ENCODE measurements at regions not wholly inside any gene's neighbourhood (a gene's known extent, or its start where the extent isn't known, plus 50 kb on each side); places are given as distances from the start of the nearest gene placed in this dataset.

DNA sequence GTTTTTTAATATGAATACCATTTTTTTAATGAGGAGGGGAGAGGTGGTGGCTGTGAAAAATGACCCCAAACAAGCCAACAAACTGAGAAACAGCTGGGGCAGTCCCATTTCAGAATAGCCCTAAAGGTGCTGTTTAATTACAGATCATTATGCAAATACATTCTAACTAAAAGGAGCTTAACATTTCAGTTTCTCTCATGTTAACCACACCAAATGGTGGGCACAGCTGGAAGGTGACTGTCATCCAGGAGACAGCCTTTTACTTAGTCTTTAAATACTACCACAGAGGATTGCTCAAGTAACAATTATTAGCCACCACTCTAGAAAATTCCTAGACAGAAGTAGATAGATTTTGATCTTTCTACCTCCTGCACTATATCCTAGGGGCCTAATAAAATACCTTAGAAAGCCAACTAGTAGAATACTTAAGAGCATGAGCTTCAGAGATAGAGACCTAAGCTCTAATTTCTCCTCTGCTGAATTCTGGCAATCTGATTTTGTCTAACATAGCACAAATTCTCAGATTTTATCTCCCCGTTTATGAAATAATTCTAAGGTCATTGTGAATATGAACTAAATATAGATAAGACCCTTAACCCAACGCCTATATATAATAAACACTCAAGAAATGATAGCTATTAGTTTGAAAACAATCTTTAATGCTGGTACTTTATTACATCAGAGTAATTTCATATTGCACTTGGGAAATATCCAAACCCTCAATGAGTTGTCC is 615.1 kb upstream of the NRSN1 start:
- no peak overlapping the region for H3K27ac ChIP-seq
- H3K9me3 ChIP-seq: no peaks in the 10 kb centered on the region
- H3K27me3 ChIP-seq: no peaks in the 10 kb centered on the region
- H3K36me3 ChIP-seq: no peaks in the 10 kb centered on the region
- TF ChIP-seq, protein P1, sequence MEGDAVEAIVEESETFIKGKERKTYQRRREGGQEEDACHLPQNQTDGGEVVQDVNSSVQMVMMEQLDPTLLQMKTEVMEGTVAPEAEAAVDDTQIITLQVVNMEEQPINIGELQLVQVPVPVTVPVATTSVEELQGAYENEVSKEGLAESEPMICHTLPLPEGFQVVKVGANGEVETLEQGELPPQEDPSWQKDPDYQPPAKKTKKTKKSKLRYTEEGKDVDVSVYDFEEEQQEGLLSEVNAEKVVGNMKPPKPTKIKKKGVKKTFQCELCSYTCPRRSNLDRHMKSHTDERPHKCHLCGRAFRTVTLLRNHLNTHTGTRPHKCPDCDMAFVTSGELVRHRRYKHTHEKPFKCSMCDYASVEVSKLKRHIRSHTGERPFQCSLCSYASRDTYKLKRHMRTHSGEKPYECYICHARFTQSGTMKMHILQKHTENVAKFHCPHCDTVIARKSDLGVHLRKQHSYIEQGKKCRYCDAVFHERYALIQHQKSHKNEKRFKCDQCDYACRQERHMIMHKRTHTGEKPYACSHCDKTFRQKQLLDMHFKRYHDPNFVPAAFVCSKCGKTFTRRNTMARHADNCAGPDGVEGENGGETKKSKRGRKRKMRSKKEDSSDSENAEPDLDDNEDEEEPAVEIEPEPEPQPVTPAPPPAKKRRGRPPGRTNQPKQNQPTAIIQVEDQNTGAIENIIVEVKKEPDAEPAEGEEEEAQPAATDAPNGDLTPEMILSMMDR (IDR thresholded peaks at IDR 0.05): no peak
- no peak for TF ChIP-seq POLR2A (IDR thresholded peaks at IDR 0.05)
- ATAC-seq (no peak), DNase-seq (no peak)
- no peak overlapping the region for H3K4me3 ChIP-seq
- H3K4me1 ChIP-seq: no peaks in the 10 kb centered on the region
- intact Hi-C loops (cut with DNase I): no loop called here
- 52% methylated on average over 2 of the region's 2 CpGs for WGBS (ENCODE audit: insufficient coverage, low coverage, low lambda C conversion rate, missing lambda C conversion rate)

DNA sequence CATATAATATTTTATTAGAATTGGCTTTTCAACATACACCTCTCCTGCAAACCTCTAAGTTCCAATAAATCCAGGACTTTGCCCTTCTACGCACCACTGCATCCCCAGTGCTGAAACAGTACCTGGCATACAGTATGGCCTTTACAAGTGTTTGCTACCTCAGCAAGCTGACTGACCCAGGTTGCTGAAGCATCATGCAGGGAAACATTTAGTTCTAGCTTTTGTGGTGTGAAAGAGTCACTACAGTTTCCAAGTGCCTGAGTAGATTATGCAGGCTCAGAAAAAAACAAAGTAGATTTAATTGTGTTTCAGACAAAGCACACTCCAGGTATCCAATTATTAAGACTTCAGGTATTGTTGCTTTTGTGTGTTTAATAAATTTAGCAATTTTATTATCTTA is 614.2 kb upstream of the NRSN1 start:
- Histone ChIP-seq H3K4me1 (no peaks in the 10 kb centered on the region), H3K4me3 (no peak overlapping the region), H3K36me3 (no peaks in the 10 kb centered on the region), H3K27ac (no peak overlapping the region), H3K27me3 (no peaks in the 10 kb centered on the region), H3K9me3 (no peaks in the 10 kb centered on the region)
- TF ChIP-seq, protein P1 (IDR thresholded peaks at IDR 0.05): no peak
- 94% methylated on average over 1 of the region's 1 CpG for WGBS (ENCODE audit: insufficient coverage, low coverage, low lambda C conversion rate, missing lambda C conversion rate)
- no peak for ATAC-seq
- no peak for DNase-seq
- intact Hi-C loops (cut with DNase I): no loop called here

DNA sequence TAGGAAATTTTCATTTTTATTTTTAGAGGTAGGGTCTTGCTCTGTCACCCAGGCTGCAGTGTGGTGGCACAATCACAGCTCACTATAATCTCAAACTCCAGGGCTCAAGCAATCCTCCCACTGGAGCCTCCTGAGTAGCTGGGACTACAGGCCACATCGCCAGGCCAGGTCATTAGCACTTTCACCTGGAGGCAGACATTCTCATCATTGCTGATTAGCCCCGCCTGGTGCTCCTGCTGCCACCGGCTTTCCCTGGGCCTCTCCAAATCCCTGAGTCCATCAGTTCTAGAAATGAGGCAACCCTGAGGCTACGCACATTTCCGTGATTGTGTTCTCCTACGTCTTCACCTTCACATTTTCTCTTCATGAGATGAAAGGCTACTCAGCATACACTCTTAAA is 607.7 kb upstream of the NRSN1 start:
- H3K4me3 ChIP-seq: no peak overlapping the region
- no peaks in the 10 kb centered on the region for H3K27me3 ChIP-seq
- intact Hi-C loops (cut with DNase I): no loop called here
- no peak overlapping the region for H3K27ac ChIP-seq
- no peaks in the 10 kb centered on the region for H3K4me1 ChIP-seq
- H3K9me3 ChIP-seq: no peaks in the 10 kb centered on the region
- 75% methylated on average over 5 of the region's 6 CpGs for WGBS (ENCODE audit: insufficient coverage, low coverage, low lambda C conversion rate, missing lambda C conversion rate)
- TF ChIP-seq POLR2A (IDR thresholded peaks at IDR 0.05): no peak
- TF ChIP-seq, protein P1 (IDR thresholded peaks at IDR 0.05): no peak
- DNase-seq (no peak), ATAC-seq (no peak)
- H3K36me3 ChIP-seq: no peaks in the 10 kb centered on the region

DNA sequence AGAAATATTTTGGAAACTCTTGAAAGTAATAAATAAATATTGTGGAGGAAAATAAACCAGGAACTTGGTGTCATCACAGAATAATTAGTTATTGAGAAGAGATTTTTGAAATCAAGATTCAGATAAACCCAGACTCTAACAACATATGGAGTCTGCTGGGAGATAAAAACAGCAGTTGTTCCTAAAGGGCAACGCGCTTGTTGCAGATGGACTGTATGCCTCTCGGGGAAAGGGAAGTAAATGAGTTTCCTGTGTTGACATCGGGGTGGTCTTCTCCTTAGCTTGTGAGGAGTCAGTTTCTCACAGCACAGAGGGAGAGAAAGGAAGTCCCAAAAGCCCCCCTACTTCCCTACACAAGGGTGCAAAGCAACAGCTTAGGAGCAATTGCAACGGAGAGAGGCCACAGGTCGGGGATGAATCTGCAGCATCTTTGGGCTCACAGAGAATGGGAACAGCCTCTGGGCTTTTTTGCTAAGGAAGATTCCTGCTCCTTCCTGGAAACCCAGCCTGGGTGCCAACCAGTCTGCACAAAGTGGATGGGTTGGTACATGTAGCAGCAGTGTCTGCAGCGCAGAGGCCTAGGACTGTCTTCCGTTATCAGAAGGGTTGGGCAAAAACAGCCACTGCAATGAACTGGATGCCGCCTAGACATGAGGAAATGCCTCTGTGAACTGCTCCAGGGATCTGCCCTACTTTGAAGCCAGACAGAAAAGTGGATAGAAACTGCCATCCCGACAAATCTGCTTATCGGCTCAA is 603.0 kb upstream of the NRSN1 start:
- DNase-seq: no peak
- no peak overlapping the region for H3K27ac ChIP-seq

DNA sequence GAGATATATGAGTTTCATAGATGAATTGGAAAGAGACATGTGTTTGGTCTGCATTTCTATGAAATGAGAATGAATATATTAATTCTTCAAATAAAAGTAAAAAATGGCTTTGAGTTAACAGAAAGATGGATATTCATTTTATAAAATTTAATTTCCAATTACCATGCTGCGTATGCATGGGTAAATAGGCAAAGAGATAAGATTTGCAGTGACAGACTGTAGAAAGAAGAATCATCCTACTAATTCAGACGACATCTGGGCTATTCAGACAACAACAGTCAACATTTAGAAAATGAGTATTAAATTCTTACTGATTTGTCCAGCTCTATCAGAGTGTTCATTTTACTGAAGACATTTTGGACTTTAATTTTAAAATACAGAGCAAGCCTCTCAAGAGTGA is 602.2 kb upstream of the NRSN1 start:
- DNase-seq (no peak), ATAC-seq (no peak)
- no peak for TF ChIP-seq POLR2A (IDR thresholded peaks at IDR 0.05)
- TF ChIP-seq, protein P1 (IDR thresholded peaks at IDR 0.05): no peak
- WGBS (ENCODE audit: insufficient coverage, low coverage, low lambda C conversion rate, missing lambda C conversion rate): 84% methylated on average over 2 of the region's 2 CpGs
- intact Hi-C loops (cut with DNase I): no loop called here
- Histone ChIP-seq H3K27ac (no peak overlapping the region), H3K4me3 (no peak overlapping the region), H3K4me1 (no peaks in the 10 kb centered on the region), H3K27me3 (no peaks in the 10 kb centered on the region), H3K9me3 (no peaks in the 10 kb centered on the region), H3K36me3 (no peaks in the 10 kb centered on the region)

More for the DNA sequence above, 603.0 kb upstream of the NRSN1 start:
- intact Hi-C loops (cut with DNase I): no loop called here
- H3K9me3 ChIP-seq: no peaks in the 10 kb centered on the region
- no peak overlapping the region for H3K4me3 ChIP-seq
- no peak for ATAC-seq
- no peaks in the 10 kb centered on the region for H3K36me3 ChIP-seq
- H3K27me3 ChIP-seq: no peaks in the 10 kb centered on the region
- no peaks in the 10 kb centered on the region for H3K4me1 ChIP-seq
- no peak for TF ChIP-seq POLR2A (IDR thresholded peaks at IDR 0.05)
- 54% methylated on average over 8 of the region's 11 CpGs for WGBS (ENCODE audit: insufficient coverage, low coverage, low lambda C conversion rate, missing lambda C conversion rate)

Measured in right lobe of liver (tissue), 6 donors.